Endothelial cell of umbilical vein (primary cell): ENCODE measurements at regions not wholly inside any gene's neighbourhood (a gene's known extent, or its start where the extent isn't known, plus 50 kb on each side); places are given as distances from the start of the nearest gene placed in this dataset.

ENCODE experiments used
- EZH2 ChIP-seq: IDR thresholded peaks from 2 replicates; pipeline ENCODE4 v1.6.1; 2012; ENCODE audit warnings: borderline replicate concordance, low read depth, mild to moderate bottlenecking, moderate library complexity, low read length, inconsistent platforms; ENCODE audit not compliant: severe bottlenecking
- FOS ChIP-seq: IDR thresholded peaks from 2 replicates; pipeline ENCODE4 v1.6.1; 2011; ENCODE audit warnings: mild to moderate bottlenecking, low read length, moderate library complexity, borderline replicate concordance; ENCODE audit not compliant: insufficient read depth
- JUN ChIP-seq: IDR thresholded peaks from 2 replicates; pipeline ENCODE4 v1.6.1; 2011; ENCODE audit warnings: borderline replicate concordance, low read depth; ENCODE audit not compliant: insufficient read length, insufficient read depth
- MYC ChIP-seq: IDR thresholded peaks from one replicate; pipeline ENCODE4 v1.6.1; 2011; ENCODE audit warnings: mild to moderate bottlenecking, low read depth, low read length
- POLR2A ChIP-seq: IDR thresholded peaks from 2 replicates; pipeline ENCODE4 v1.6.1; 2012; ENCODE audit warnings: low read depth, mild to moderate bottlenecking, control low read depth, low read length
- POLR2AphosphoS5 ChIP-seq: IDR thresholded peaks from 2 replicates; pipeline ENCODE4 v1.6.1; 2012; ENCODE audit warnings: low read depth, mild to moderate bottlenecking, control low read depth, low read length, moderate library complexity; ENCODE audit not compliant: insufficient read depth
- TF ChIP-seq, protein P1 (sequence below), 2 donors: IDR thresholded peaks; 1 replicate in 1 of 2; 2 replicates in 1 of 2; pipeline ENCODE4 v1.5.1; 2011; ENCODE audit warnings: low read length in 2 of 2, mild to moderate bottlenecking in 2 of 2, moderate library complexity in 2 of 2, control low read depth in 1 of 2, inconsistent platforms in 1 of 2, low read depth in 1 of 2; ENCODE audit not compliant: insufficient read depth in 1 of 2; ENCODE audit errors: extremely low read depth in 1 of 2
- TF ChIP-seq, protein P2 (sequence below): IDR thresholded peaks from 2 replicates; pipeline ENCODE4 v1.6.1; 2011; ENCODE audit not compliant: insufficient read depth, insufficient read length

DNA sequence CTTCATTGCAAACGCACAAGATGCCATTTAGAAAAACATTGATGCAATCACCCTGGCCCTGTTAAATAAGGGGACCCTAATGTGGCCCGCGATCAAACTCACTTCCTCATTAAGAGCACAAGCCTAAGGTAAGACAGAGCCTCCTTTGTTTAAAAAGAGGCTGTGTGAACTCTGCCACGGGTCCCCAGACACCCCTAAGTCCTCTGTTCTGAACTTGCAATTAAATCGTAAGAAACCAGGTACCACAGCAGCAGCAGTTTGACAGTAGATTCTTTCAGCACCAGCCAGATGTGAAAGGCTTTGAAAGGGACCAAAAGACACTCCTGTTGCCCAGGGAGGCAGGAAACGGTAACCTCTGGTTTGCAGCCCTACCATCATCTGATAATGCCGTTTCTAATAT lies 346.3 kb downstream of the TMEM167A start:
- no peak for TF ChIP-seq FOS
- no peak for TF ChIP-seq MYC
- TF ChIP-seq, protein P1, sequence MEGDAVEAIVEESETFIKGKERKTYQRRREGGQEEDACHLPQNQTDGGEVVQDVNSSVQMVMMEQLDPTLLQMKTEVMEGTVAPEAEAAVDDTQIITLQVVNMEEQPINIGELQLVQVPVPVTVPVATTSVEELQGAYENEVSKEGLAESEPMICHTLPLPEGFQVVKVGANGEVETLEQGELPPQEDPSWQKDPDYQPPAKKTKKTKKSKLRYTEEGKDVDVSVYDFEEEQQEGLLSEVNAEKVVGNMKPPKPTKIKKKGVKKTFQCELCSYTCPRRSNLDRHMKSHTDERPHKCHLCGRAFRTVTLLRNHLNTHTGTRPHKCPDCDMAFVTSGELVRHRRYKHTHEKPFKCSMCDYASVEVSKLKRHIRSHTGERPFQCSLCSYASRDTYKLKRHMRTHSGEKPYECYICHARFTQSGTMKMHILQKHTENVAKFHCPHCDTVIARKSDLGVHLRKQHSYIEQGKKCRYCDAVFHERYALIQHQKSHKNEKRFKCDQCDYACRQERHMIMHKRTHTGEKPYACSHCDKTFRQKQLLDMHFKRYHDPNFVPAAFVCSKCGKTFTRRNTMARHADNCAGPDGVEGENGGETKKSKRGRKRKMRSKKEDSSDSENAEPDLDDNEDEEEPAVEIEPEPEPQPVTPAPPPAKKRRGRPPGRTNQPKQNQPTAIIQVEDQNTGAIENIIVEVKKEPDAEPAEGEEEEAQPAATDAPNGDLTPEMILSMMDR (IDR thresholded peaks at IDR 0.05; ENCODE audit: extremely low read depth in 1 of 2, insufficient read depth in 1 of 2, low read depth in 1 of 2, low read length in 2 of 2): no peak
- TF ChIP-seq JUN: no peak
- TF ChIP-seq, protein P2, sequence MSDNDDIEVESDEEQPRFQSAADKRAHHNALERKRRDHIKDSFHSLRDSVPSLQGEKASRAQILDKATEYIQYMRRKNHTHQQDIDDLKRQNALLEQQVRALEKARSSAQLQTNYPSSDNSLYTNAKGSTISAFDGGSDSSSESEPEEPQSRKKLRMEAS: no peak
- TF ChIP-seq POLR2AphosphoS5: no peak
- no peak for TF ChIP-seq EZH2
- TF ChIP-seq POLR2A: no peak
